ENCODE measurements at regions not wholly inside any gene's neighbourhood (a gene's known extent, or its start where the extent isn't known, plus 50 kb on each side); places are given as distances from the start of the nearest gene placed in this dataset.

GRCh38 chr3:27885641-27886040 lies 163.5 kb upstream of the EOMES start:
- no peak overlapping the region for H2AFZ ChIP-seq (ENCODE audit: low read depth, low read length)
- no peak overlapping the region for H3K27ac ChIP-seq (ENCODE audit: low read length, poor library complexity, severe bottlenecking)
- H3K14ac ChIP-seq (ENCODE audit: low read length in 2 of 2): no peak overlapping the region
- H2BK12ac ChIP-seq (ENCODE audit: low read length in 2 of 2): no peak overlapping the region
- no peak overlapping the region for H3K9ac ChIP-seq (ENCODE audit: low read length)
- no peak overlapping the region for H2BK15ac ChIP-seq (ENCODE audit: low read depth, poor library complexity, severe bottlenecking)
- H3K4ac ChIP-seq (ENCODE audit: low read depth in 1 of 2, low read length in 2 of 2): no peak overlapping the region
- peaks cover 0 to 16% of the 10 kb centered on the region in 2 experiments for H3K27me3 ChIP-seq (ENCODE audit: control insufficient read depth in 1 of 2, insufficient read depth in 1 of 2, low read length in 2 of 2)
- no peaks in the 10 kb centered on the region for H3K4me1 ChIP-seq (ENCODE audit: control insufficient read depth, insufficient read depth, low read depth, low read length)
- H3K23ac ChIP-seq (ENCODE audit: low read length in 2 of 2): no peak overlapping the region
- DNase-seq: no peak
- no peak overlapping the region for H2BK5ac ChIP-seq (ENCODE audit: low read depth, low read length, poor library complexity, severe bottlenecking)
- H3K36me3 ChIP-seq (ENCODE audit: control insufficient read depth in 1 of 2, insufficient read depth in 2 of 2, low read depth in 1 of 2, low read length in 2 of 2): no peaks in the 10 kb centered on the region
- no peak overlapping the region for H3K4me2 ChIP-seq (ENCODE audit: low read length, poor library complexity, severe bottlenecking)
- H2AK5ac ChIP-seq (ENCODE audit: low read length, severe bottlenecking): no peak overlapping the region
- 0% methylated on average over 1 of the region's 1 CpG for WGBS
- H3K4me3 ChIP-seq (ENCODE audit: insufficient read depth in 1 of 2, low read depth in 1 of 2, low read length in 2 of 2): no peak overlapping the region
- no peaks in the 10 kb centered on the region for H3K9me3 ChIP-seq (ENCODE audit: control insufficient read depth, low read length)
- no peak overlapping the region for H4K8ac ChIP-seq (ENCODE audit: low read length)
- H2BK120ac ChIP-seq (ENCODE audit: low read depth, low read length): no peak overlapping the region
- H3K18ac ChIP-seq (ENCODE audit: low read depth in 1 of 2, low read length in 2 of 2): no peak overlapping the region
- no peaks in the 10 kb centered on the region for H3K79me1 ChIP-seq (replicated peaks; ENCODE audit: low read length, poor library complexity, severe bottlenecking)
- no peak overlapping the region for H4K91ac ChIP-seq (ENCODE audit: low read length)

GRCh38 chr3:27888562-27888961 lies 166.4 kb upstream of the EOMES start:
- no peak overlapping the region for H2BK120ac ChIP-seq (ENCODE audit: low read depth, low read length)
- H3K18ac ChIP-seq (ENCODE audit: low read depth in 1 of 2, low read length in 2 of 2): no peak overlapping the region
- H3K23ac ChIP-seq (ENCODE audit: low read length in 2 of 2): no peak overlapping the region
- no peak overlapping the region for H2AFZ ChIP-seq (ENCODE audit: low read depth, low read length)
- no peaks in the 10 kb centered on the region for H3K79me1 ChIP-seq (replicated peaks; ENCODE audit: low read length, poor library complexity, severe bottlenecking)
- H3K4me3 ChIP-seq (ENCODE audit: insufficient read depth in 1 of 2, low read depth in 1 of 2, low read length in 2 of 2): no peak overlapping the region
- H3K4me2 ChIP-seq (ENCODE audit: low read length, poor library complexity, severe bottlenecking): no peak overlapping the region
- H2BK15ac ChIP-seq (ENCODE audit: low read depth, poor library complexity, severe bottlenecking): no peak overlapping the region
- DNase-seq: no peak
- H3K4ac ChIP-seq (ENCODE audit: low read depth in 1 of 2, low read length in 2 of 2): no peak overlapping the region
- WGBS: 44% methylated on average over 2 of the region's 2 CpGs
- H3K9ac ChIP-seq (ENCODE audit: low read length): no peak overlapping the region
- no peak overlapping the region for H2BK12ac ChIP-seq (ENCODE audit: low read length in 2 of 2)
- H4K91ac ChIP-seq (ENCODE audit: low read length): no peak overlapping the region
- no peak overlapping the region for H3K14ac ChIP-seq (ENCODE audit: low read length in 2 of 2)
- H2BK5ac ChIP-seq (ENCODE audit: low read depth, low read length, poor library complexity, severe bottlenecking): no peak overlapping the region
- no peaks in the 10 kb centered on the region for H3K4me1 ChIP-seq (ENCODE audit: control insufficient read depth, insufficient read depth, low read depth, low read length)
- H3K9me3 ChIP-seq (ENCODE audit: control insufficient read depth, low read length): peaks cover 14% of the 10 kb centered on the region
- no peak overlapping the region for H3K27ac ChIP-seq (ENCODE audit: low read length, poor library complexity, severe bottlenecking)
- H4K8ac ChIP-seq (ENCODE audit: low read length): no peak overlapping the region
- H3K27me3 ChIP-seq (ENCODE audit: control insufficient read depth in 1 of 2, insufficient read depth in 1 of 2, low read length in 2 of 2): peaks cover 0 to 13% of the 10 kb centered on the region in 2 experiments
- H2AK5ac ChIP-seq (ENCODE audit: low read length, severe bottlenecking): no peak overlapping the region
- H3K36me3 ChIP-seq (ENCODE audit: control insufficient read depth in 1 of 2, insufficient read depth in 2 of 2, low read depth in 1 of 2, low read length in 2 of 2): no peaks in the 10 kb centered on the region

- Histone ChIP-seq H2AK5ac (ENCODE audit: low read length, severe bottlenecking) (no peak overlapping the region), H3K4ac (ENCODE audit: low read depth in 1 of 2, low read length in 2 of 2) (no peak overlapping the region), H3K27me3 (ENCODE audit: control insufficient read depth in 1 of 2, insufficient read depth in 1 of 2, low read length in 2 of 2) (peaks cover 0 to 13% of the 10 kb centered on the region in 2 experiments), H3K4me1 (ENCODE audit: control insufficient read depth, insufficient read depth, low read depth, low read length) (no peaks in the 10 kb centered on the region), H2BK120ac (ENCODE audit: low read depth, low read length) (no peak overlapping the region), H3K27ac (ENCODE audit: low read length, poor library complexity, severe bottlenecking) (no peak overlapping the region), H4K91ac (ENCODE audit: low read length) (no peak overlapping the region), H4K8ac (ENCODE audit: low read length) (no peak overlapping the region), H3K14ac (ENCODE audit: low read length in 2 of 2) (no peak overlapping the region), H3K79me1 (replicated peaks; ENCODE audit: low read length, poor library complexity, severe bottlenecking) (no peaks in the 10 kb centered on the region), H3K9me3 (ENCODE audit: control insufficient read depth, low read length) (peaks cover 14% of the 10 kb centered on the region), H3K4me3 (ENCODE audit: insufficient read depth in 1 of 2, low read depth in 1 of 2, low read length in 2 of 2) (no peak overlapping the region), H3K4me2 (ENCODE audit: low read length, poor library complexity, severe bottlenecking) (no peak overlapping the region), H3K23ac (ENCODE audit: low read length in 2 of 2) (no peak overlapping the region), H2BK15ac (ENCODE audit: low read depth, poor library complexity, severe bottlenecking) (no peak overlapping the region), H2AFZ (ENCODE audit: low read depth, low read length) (no peak overlapping the region), H2BK5ac (ENCODE audit: low read depth, low read length, poor library complexity, severe bottlenecking) (no peak overlapping the region), H3K36me3 (ENCODE audit: control insufficient read depth in 1 of 2, insufficient read depth in 2 of 2, low read depth in 1 of 2, low read length in 2 of 2) (no peaks in the 10 kb centered on the region), H3K18ac (ENCODE audit: low read depth in 1 of 2, low read length in 2 of 2) (no peak overlapping the region), H3K9ac (ENCODE audit: low read length) (no peak overlapping the region), H2BK12ac (ENCODE audit: low read length in 2 of 2) (no peak overlapping the region)
- DNase-seq: no peak
- WGBS: 88% methylated on average over 3 of the region's 4 CpGs
Measured at GRCh38 chr3:27889745-27890144, 167.6 kb upstream of the EOMES start.

- H3K14ac ChIP-seq (ENCODE audit: low read length in 2 of 2): no peak overlapping the region
- DNase-seq: no peak
- H3K9ac ChIP-seq (ENCODE audit: low read length): no peak overlapping the region
- no peak overlapping the region for H2BK120ac ChIP-seq (ENCODE audit: low read depth, low read length)
- H3K27ac ChIP-seq (ENCODE audit: low read length, poor library complexity, severe bottlenecking): no peak overlapping the region
- H2BK15ac ChIP-seq (ENCODE audit: low read depth, poor library complexity, severe bottlenecking): no peak overlapping the region
- no peak overlapping the region for H3K4ac ChIP-seq (ENCODE audit: low read depth in 1 of 2, low read length in 2 of 2)
- no peaks in the 10 kb centered on the region for H3K36me3 ChIP-seq (ENCODE audit: control insufficient read depth in 1 of 2, insufficient read depth in 2 of 2, low read depth in 1 of 2, low read length in 2 of 2)
- no peaks in the 10 kb centered on the region for H3K9me3 ChIP-seq (ENCODE audit: control insufficient read depth, low read length)
- H2BK5ac ChIP-seq (ENCODE audit: low read depth, low read length, poor library complexity, severe bottlenecking): no peak overlapping the region
- H4K8ac ChIP-seq (ENCODE audit: low read length): no peak overlapping the region
- no peak overlapping the region for H3K23ac ChIP-seq (ENCODE audit: low read length in 2 of 2)
- WGBS: 75% methylated on average over 2 of the region's 2 CpGs
- H3K4me1 ChIP-seq (ENCODE audit: control insufficient read depth, insufficient read depth, low read depth, low read length): no peaks in the 10 kb centered on the region
- H2AFZ ChIP-seq (ENCODE audit: low read depth, low read length): no peak overlapping the region
- H3K27me3 ChIP-seq (ENCODE audit: control insufficient read depth in 1 of 2, insufficient read depth in 1 of 2, low read length in 2 of 2): no peaks in the 10 kb centered on the region
- H2BK12ac ChIP-seq (ENCODE audit: low read length in 2 of 2): no peak overlapping the region
- H3K18ac ChIP-seq (ENCODE audit: low read depth in 1 of 2, low read length in 2 of 2): no peak overlapping the region
- no peak overlapping the region for H3K4me2 ChIP-seq (ENCODE audit: low read length, poor library complexity, severe bottlenecking)
- no peaks in the 10 kb centered on the region for H3K79me1 ChIP-seq (replicated peaks; ENCODE audit: low read length, poor library complexity, severe bottlenecking)
- no peak overlapping the region for H2AK5ac ChIP-seq (ENCODE audit: low read length, severe bottlenecking)
- H4K91ac ChIP-seq (ENCODE audit: low read length): no peak overlapping the region
- no peak overlapping the region for H3K4me3 ChIP-seq (ENCODE audit: insufficient read depth in 1 of 2, low read depth in 1 of 2, low read length in 2 of 2)
Measured at GRCh38 chr3:27900316-27900715, 178.2 kb upstream of the EOMES start.
